GM06990 (cell line): ENCODE measurements at regions not wholly inside any gene's neighbourhood (a gene's known extent, or its start where the extent isn't known, plus 50 kb on each side); places are given as distances from the start of the nearest gene placed in this dataset.

Experiments
- DNase-seq: peaks from one replicate; pipeline ENCODE4 v3.0.0-alpha.2; 2011; ENCODE audit not compliant: insufficient read length; ENCODE audit errors: extremely low read depth
- H3K27me3 ChIP-seq: replicated peaks from 2 replicates; pipeline ENCODE4 v1.6.0; 2011; ENCODE audit warnings: low read length; ENCODE audit not compliant: control insufficient read depth, insufficient read depth
- H3K36me3 ChIP-seq: 2 replicates; pipeline ENCODE4 v1.5.1; 2011; ENCODE audit warnings: low read length; ENCODE audit not compliant: control insufficient read depth, insufficient read depth
- H3K4me3 ChIP-seq: replicated peaks from 2 replicates; pipeline ENCODE4 v1.5.1; 2011; ENCODE audit warnings: low read depth, mild to moderate bottlenecking, control low read depth, low read length
- TF ChIP-seq, protein P1 (sequence below): IDR thresholded peaks from 2 replicates; pipeline ENCODE4 v1.5.1; 2011; ENCODE audit warnings: low read length, control low read depth, mild to moderate bottlenecking, inconsistent platforms; ENCODE audit not compliant: insufficient read depth, poor library complexity, severe bottlenecking

DNA sequence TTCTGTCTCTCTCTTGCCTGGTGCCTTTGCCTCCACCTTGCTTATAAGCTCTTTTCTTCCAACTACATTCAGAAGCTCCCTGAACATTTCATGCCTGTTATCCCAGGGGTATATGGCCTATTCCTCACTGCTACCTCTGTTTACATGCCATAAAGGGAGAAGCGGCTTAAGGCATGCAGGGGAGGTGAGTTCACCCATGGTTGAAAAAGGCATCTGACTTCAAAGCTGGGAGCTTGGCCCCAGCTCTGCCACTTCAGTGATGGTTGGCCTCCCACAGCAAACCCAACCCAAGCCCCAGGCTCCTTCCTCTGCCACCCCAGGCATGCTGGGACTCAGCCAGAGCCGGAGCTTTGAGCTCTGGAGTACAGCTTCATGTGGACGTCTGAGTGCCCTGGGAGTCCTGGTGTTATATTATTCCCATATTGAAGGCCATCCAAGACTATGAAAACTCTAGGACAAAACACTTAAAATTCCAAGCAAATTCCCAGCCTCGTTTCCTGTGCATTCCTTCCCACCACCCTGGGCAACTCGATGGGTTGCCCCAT is 468.6 kb upstream of the ZMIZ1 start:
- Histone ChIP-seq H3K36me3 (no peaks in the 10 kb centered on the region), H3K27me3 (no peaks in the 10 kb centered on the region; the same call in 1 of the 2 replicates), H3K4me3 (no peak overlapping the region)
- TF ChIP-seq, protein P1, sequence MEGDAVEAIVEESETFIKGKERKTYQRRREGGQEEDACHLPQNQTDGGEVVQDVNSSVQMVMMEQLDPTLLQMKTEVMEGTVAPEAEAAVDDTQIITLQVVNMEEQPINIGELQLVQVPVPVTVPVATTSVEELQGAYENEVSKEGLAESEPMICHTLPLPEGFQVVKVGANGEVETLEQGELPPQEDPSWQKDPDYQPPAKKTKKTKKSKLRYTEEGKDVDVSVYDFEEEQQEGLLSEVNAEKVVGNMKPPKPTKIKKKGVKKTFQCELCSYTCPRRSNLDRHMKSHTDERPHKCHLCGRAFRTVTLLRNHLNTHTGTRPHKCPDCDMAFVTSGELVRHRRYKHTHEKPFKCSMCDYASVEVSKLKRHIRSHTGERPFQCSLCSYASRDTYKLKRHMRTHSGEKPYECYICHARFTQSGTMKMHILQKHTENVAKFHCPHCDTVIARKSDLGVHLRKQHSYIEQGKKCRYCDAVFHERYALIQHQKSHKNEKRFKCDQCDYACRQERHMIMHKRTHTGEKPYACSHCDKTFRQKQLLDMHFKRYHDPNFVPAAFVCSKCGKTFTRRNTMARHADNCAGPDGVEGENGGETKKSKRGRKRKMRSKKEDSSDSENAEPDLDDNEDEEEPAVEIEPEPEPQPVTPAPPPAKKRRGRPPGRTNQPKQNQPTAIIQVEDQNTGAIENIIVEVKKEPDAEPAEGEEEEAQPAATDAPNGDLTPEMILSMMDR: no peak
- no peak for DNase-seq

DNA sequence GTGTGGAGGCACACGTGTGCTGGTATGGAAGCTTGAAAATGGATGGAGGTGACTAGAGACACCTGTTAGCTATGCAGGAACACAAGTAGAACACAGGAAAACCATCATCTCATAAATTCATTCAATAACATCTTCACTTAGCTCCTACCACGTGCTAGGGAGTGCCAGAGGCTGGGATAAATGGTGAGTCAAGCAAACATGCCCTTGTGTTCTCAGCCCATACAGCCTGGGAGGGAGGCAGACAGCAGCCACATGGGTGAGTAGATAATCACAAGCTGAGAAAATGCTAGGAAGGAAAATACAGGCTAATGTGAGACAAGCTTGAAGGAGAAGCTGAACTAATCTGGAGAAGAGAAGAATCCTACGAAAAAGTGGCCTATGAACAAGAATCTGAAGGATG is 468.0 kb upstream of the ZMIZ1 start:
- no peaks in the 10 kb centered on the region for H3K36me3 ChIP-seq
- TF ChIP-seq, protein P1: no peak
- H3K27me3 ChIP-seq: no peaks in the 10 kb centered on the region
- no peak for DNase-seq
- H3K4me3 ChIP-seq: no peak overlapping the region

GRCh38 chr10:78602201-78602932 is 466.4 kb upstream of the ZMIZ1 start:
- Histone ChIP-seq H3K36me3 (no peaks in the 10 kb centered on the region), H3K4me3 (no peak overlapping the region), H3K27me3 (no peaks in the 10 kb centered on the region)
- DNase-seq: no peak
- TF ChIP-seq, protein P1: no peak

- H3K36me3 ChIP-seq: no peaks in the 10 kb centered on the region
- H3K4me3 ChIP-seq: no peak overlapping the region
- no peak for DNase-seq
- TF ChIP-seq, protein P1: no peak
- H3K27me3 ChIP-seq: no peaks in the 10 kb centered on the region
Observed at GRCh38 chr10:78604286-78604685, 464.5 kb upstream of the ZMIZ1 start.

DNA sequence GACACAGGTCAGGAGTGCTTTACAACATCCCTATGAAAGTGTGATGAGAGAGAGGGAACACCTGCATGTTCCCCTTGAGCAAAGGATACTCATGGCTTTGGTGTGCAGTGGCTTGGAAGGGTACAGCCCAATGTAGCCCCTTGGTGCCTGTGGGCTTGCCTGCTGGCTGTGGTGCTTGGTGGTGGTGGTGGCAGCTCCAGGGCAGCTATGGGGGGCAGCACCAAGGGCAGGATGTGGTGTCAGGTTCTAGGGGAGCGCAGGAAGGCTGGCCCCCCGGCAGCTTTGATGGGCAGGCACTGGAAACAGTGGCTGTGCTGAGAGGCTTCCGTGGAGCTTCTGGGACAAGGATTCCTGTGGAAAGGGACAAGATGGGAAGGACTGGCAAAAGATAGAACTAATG is 464.0 kb upstream of the ZMIZ1 start:
- DNase-seq: no peak
- TF ChIP-seq, protein P1: no peak
- no peaks in the 10 kb centered on the region for H3K27me3 ChIP-seq
- no peaks in the 10 kb centered on the region for H3K36me3 ChIP-seq
- H3K4me3 ChIP-seq: no peak overlapping the region
